SK-N-SH treated with all-trans-retinoic acid at 6 μM for 48 hours (cell line): ENCODE measurements at regions not wholly inside any gene's neighbourhood (a gene's known extent, or its start where the extent isn't known, plus 50 kb on each side); places are given as distances from the start of the nearest gene placed in this dataset.

Experiments
- ATAC-seq: fragments of 200-7000 bp; cut with Tn5 transposase; 3 replicates; pipeline ENCODE4 v1.9.1; 2020; ENCODE audit warnings: mild to moderate bottlenecking, moderate library complexity
- BACH2 ChIP-seq: fragments of 250-450 bp; sonication (Bioruptor Pico); IDR thresholded peaks from 2 replicates; pipeline ENCODE4 v1.9.0; 2021; ENCODE audit warnings: mild to moderate bottlenecking, borderline replicate concordance
- CSDC2 ChIP-seq: fragments of 250-450 bp; sonication (Bioruptor Pico); IDR thresholded peaks from 2 replicates; pipeline ENCODE4 v1.5.0; 2020; ENCODE audit warnings: mild to moderate bottlenecking, moderate library complexity
- ESRRG ChIP-seq: fragments of 250-450 bp; sonication (Bioruptor Pico); IDR thresholded peaks from 2 replicates; pipeline ENCODE4 v1.6.1; 2021; ENCODE audit warnings: mild to moderate bottlenecking
- ISL1 ChIP-seq: fragments of 250-450 bp; sonication (Bioruptor Pico); IDR thresholded peaks from 2 replicates; pipeline ENCODE4 v2.1.2; 2022; ENCODE audit warnings: mild to moderate bottlenecking, moderate library complexity
- OSR1 ChIP-seq: fragments of 250-450 bp; sonication (Bioruptor Pico); IDR thresholded peaks from 2 replicates; pipeline ENCODE4 v1.8.0; 2022; ENCODE audit warnings: moderate library complexity, mild to moderate bottlenecking, inconsistent platforms
- PPARA ChIP-seq: fragments of 250-450 bp; sonication (Bioruptor Pico); IDR thresholded peaks from 2 replicates; pipeline ENCODE4 v1.5.0; 2020; ENCODE audit warnings: mild to moderate bottlenecking, borderline replicate concordance
- RARB ChIP-seq: fragments of 250-450 bp; sonication (Bioruptor Pico); IDR thresholded peaks from 2 replicates; pipeline ENCODE4 v1.8.0; 2021; ENCODE audit warnings: mild to moderate bottlenecking, moderate library complexity
- SNAI2 ChIP-seq: fragments of 250-450 bp; sonication (Bioruptor Pico); IDR thresholded peaks from 2 replicates; pipeline ENCODE4 v1.5.0; 2020; ENCODE audit warnings: mild to moderate bottlenecking, moderate library complexity
- TOX ChIP-seq: fragments of 250-450 bp; sonication (Bioruptor Pico); IDR thresholded peaks from 2 replicates; pipeline ENCODE4 v1.8.0; 2021; ENCODE audit warnings: mild to moderate bottlenecking, moderate library complexity, borderline replicate concordance
- ZC3H10 ChIP-seq: fragments of 250-450 bp; sonication (Bioruptor Pico); IDR thresholded peaks from 2 replicates; pipeline ENCODE4 v1.5.1; 2021; ENCODE audit warnings: mild to moderate bottlenecking, moderate library complexity
- ZFP3 ChIP-seq: fragments of 250-450 bp; sonication (Bioruptor Pico); IDR thresholded peaks from 2 replicates; pipeline ENCODE4 v1.5.0; 2020; ENCODE audit warnings: mild to moderate bottlenecking, moderate library complexity
- ZFP30 ChIP-seq: fragments of 450-650 bp; formaldehyde crosslinking; IDR thresholded peaks from 2 replicates; pipeline ENCODE4 v1.5.0; 2022; ENCODE audit warnings: mild to moderate bottlenecking, moderate library complexity
- ZNF565 ChIP-seq: fragments of 450-650 bp; formaldehyde crosslinking; conservative IDR thresholded peaks from 2 replicates; pipeline ENCODE4 v1.5.0; 2020; ENCODE audit warnings: low read depth, mild to moderate bottlenecking, moderate library complexity
- ZNF8 ChIP-seq: fragments of 450-650 bp; formaldehyde crosslinking; IDR thresholded peaks from 2 replicates; pipeline ENCODE4 v1.5.0; 2020; ENCODE audit warnings: mild to moderate bottlenecking, moderate library complexity
- TF ChIP-seq, protein P1 (sequence below): fragments of 250-450 bp; sonication (Bioruptor Pico); IDR thresholded peaks from 2 replicates; pipeline ENCODE4 v1.5.1; 2020; ENCODE audit warnings: low read depth, mild to moderate bottlenecking, moderate library complexity
- TF ChIP-seq, protein P2 (sequence below): fragments of 250-450 bp; sonication (Bioruptor Pico); IDR thresholded peaks from 2 replicates; pipeline ENCODE4 v1.8.0; 2020; ENCODE audit warnings: mild to moderate bottlenecking, moderate library complexity, borderline replicate concordance
- TF ChIP-seq, protein P3 (sequence below): fragments of 250-450 bp; sonication (Bioruptor Pico); IDR thresholded peaks from 2 replicates; pipeline ENCODE4 v1.5.1; 2021; ENCODE audit warnings: mild to moderate bottlenecking, moderate library complexity
- TF ChIP-seq, protein P4 (sequence below): fragments of 250-450 bp; sonication (Bioruptor Pico); IDR thresholded peaks from 2 replicates; pipeline ENCODE4 v1.8.0; 2021; ENCODE audit warnings: low read depth, mild to moderate bottlenecking, moderate library complexity, borderline replicate concordance

DNA sequence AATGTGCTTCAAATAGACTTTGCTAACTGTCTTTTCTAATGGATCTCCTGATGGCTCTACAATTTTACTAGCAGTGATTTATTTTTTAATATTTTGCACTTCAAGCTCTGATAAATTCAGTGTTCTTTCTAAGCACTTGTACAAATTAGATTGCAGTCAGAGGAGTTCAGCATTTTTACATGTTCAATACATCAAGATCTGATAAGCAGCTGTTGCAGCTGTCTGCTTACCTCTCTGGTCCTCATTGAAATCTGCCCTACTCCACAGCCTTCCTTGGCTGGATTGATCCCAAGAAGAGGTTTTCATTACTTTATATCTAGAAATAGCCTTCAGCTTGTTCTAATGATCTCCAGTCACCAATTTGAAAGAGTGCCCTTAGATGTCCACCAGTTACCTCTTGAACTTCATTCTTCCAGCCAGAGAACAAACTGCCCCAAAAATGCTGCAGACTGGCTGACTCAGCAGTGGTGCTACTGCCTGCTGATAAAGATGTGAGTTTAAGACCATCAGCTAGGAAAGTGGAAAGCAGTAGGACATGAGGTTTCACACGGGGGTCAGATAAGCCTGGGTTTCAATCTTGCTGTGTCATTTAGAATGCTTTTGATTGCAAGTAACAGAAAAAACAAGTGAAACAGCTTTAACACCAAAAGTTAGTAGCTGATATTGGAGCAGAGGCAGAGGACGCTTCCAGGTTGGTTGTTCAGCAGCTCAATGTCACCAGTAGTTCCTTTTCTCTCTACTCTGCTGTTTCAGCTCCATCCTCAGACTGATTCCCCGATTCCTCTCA, 350.9 kb upstream of the NPVF start:
- ATAC-seq, result no peak
- TF ChIP-seq TOX (CRISPR knock-in tag), result no peak
- TF ChIP-seq, protein P1, sequence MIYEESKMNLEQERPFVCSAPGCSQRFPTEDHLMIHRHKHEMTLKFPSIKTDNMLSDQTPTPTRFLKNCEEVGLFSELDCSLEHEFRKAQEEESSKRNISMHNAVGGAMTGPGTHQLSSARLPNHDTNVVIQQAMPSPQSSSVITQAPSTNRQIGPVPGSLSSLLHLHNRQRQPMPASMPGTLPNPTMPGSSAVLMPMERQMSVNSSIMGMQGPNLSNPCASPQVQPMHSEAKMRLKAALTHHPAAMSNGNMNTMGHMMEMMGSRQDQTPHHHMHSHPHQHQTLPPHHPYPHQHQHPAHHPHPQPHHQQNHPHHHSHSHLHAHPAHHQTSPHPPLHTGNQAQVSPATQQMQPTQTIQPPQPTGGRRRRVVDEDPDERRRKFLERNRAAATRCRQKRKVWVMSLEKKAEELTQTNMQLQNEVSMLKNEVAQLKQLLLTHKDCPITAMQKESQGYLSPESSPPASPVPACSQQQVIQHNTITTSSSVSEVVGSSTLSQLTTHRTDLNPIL, result no peak
- no peak for TF ChIP-seq ZNF8 (CRISPR knock-in tag)
- TF ChIP-seq, protein P2, sequence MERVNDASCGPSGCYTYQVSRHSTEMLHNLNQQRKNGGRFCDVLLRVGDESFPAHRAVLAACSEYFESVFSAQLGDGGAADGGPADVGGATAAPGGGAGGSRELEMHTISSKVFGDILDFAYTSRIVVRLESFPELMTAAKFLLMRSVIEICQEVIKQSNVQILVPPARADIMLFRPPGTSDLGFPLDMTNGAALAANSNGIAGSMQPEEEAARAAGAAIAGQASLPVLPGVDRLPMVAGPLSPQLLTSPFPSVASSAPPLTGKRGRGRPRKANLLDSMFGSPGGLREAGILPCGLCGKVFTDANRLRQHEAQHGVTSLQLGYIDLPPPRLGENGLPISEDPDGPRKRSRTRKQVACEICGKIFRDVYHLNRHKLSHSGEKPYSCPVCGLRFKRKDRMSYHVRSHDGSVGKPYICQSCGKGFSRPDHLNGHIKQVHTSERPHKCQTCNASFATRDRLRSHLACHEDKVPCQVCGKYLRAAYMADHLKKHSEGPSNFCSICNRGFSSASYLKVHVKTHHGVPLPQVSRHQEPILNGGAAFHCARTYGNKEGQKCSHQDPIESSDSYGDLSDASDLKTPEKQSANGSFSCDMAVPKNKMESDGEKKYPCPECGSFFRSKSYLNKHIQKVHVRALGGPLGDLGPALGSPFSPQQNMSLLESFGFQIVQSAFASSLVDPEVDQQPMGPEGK (CRISPR knock-in tag), result no peak
- no peak for TF ChIP-seq RARB (CRISPR knock-in tag)
- TF ChIP-seq ISL1 (CRISPR knock-in tag), result no peak
- TF ChIP-seq CSDC2 (CRISPR knock-in tag), result no peak
- no peak for TF ChIP-seq PPARA
- no peak for TF ChIP-seq ZNF565 (CRISPR knock-in tag)
- TF ChIP-seq OSR1 (CRISPR knock-in tag), result no peak
- TF ChIP-seq SNAI2 (CRISPR knock-in tag), result no peak
- TF ChIP-seq BACH2, result no peak
- TF ChIP-seq ZFP30 (CRISPR knock-in tag), result no peak
- no peak for TF ChIP-seq ESRRG (CRISPR knock-in tag)

- no peak for ATAC-seq
- no peak for TF ChIP-seq SNAI2 (CRISPR knock-in tag)
- no peak for TF ChIP-seq OSR1 (CRISPR knock-in tag)
- TF ChIP-seq, protein P3, sequence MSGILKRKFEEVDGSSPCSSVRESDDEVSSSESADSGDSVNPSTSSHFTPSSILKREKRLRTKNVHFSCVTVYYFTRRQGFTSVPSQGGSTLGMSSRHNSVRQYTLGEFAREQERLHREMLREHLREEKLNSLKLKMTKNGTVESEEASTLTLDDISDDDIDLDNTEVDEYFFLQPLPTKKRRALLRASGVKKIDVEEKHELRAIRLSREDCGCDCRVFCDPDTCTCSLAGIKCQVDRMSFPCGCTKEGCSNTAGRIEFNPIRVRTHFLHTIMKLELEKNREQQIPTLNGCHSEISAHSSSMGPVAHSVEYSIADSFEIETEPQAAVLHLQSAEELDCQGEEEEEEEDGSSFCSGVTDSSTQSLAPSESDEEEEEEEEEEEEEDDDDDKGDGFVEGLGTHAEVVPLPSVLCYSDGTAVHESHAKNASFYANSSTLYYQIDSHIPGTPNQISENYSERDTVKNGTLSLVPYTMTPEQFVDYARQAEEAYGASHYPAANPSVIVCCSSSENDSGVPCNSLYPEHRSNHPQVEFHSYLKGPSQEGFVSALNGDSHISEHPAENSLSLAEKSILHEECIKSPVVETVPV (CRISPR knock-in tag), result no peak
- TF ChIP-seq, protein P1, result no peak
- TF ChIP-seq CSDC2 (CRISPR knock-in tag), result no peak
- TF ChIP-seq, protein P2 (CRISPR knock-in tag), result no peak
- TF ChIP-seq ZFP3 (CRISPR knock-in tag), result no peak
- no peak for TF ChIP-seq ZC3H10
- no peak for TF ChIP-seq PPARA
- TF ChIP-seq ZFP30 (CRISPR knock-in tag), result no peak
Measured at GRCh38 chr7:25579778-25580075, 351.4 kb upstream of the NPVF start.

- TF ChIP-seq, protein P1, result no peak
- TF ChIP-seq RARB (CRISPR knock-in tag), result no peak
- no peak for TF ChIP-seq ESRRG (CRISPR knock-in tag)
- TF ChIP-seq, protein P3 (CRISPR knock-in tag), result no peak
- TF ChIP-seq, protein P2 (CRISPR knock-in tag), result no peak
- no peak for TF ChIP-seq ZFP3 (CRISPR knock-in tag)
- TF ChIP-seq CSDC2 (CRISPR knock-in tag), result no peak
- TF ChIP-seq, protein P4, sequence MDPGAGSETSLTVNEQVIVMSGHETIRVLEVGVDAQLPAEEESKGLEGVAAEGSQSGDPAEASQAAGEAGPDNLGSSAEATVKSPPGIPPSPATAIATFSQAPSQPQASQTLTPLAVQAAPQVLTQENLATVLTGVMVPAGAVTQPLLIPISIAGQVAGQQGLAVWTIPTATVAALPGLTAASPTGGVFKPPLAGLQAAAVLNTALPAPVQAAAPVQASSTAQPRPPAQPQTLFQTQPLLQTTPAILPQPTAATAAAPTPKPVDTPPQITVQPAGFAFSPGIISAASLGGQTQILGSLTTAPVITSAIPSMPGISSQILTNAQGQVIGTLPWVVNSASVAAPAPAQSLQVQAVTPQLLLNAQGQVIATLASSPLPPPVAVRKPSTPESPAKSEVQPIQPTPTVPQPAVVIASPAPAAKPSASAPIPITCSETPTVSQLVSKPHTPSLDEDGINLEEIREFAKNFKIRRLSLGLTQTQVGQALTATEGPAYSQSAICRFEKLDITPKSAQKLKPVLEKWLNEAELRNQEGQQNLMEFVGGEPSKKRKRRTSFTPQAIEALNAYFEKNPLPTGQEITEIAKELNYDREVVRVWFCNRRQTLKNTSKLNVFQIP, result no peak
- no peak for ATAC-seq
Measured at GRCh38 chr7:25580141-25580540, 351.9 kb upstream of the NPVF start.
